NB4 (cell line): ENCODE measurements at regions not wholly inside any gene's neighbourhood (a gene's known extent, or its start where the extent isn't known, plus 50 kb on each side); places are given as distances from the start of the nearest gene placed in this dataset.

ENCODE experiments used
- DNase-seq: peaks from one replicate; pipeline ENCODE4 v3.0.0; 2010; ENCODE audit warnings: low read depth
- H3K4me3 ChIP-seq: one replicate; pipeline ENCODE4 v1.5.1; 2011; ENCODE audit warnings: mild to moderate bottlenecking, low read depth, low read length, moderate library complexity
- MYC ChIP-seq: IDR thresholded peaks from 2 replicates; pipeline ENCODE4 v1.6.1; 2011; ENCODE audit warnings: low read depth, low read length
- POLR2A ChIP-seq: IDR thresholded peaks from 2 replicates; pipeline ENCODE4 v1.6.1; 2011; ENCODE audit warnings: mild to moderate bottlenecking; ENCODE audit not compliant: insufficient read length; ENCODE audit errors: extremely low read depth
- TF ChIP-seq, protein P1 (sequence below): IDR thresholded peaks from one replicate; pipeline ENCODE4 v1.5.1; 2012; ENCODE audit warnings: low read depth, low read length
- TF ChIP-seq, protein P2 (sequence below): IDR thresholded peaks from 2 replicates; pipeline ENCODE4 v1.6.1; 2011; ENCODE audit warnings: low read depth, low read length

DNA sequence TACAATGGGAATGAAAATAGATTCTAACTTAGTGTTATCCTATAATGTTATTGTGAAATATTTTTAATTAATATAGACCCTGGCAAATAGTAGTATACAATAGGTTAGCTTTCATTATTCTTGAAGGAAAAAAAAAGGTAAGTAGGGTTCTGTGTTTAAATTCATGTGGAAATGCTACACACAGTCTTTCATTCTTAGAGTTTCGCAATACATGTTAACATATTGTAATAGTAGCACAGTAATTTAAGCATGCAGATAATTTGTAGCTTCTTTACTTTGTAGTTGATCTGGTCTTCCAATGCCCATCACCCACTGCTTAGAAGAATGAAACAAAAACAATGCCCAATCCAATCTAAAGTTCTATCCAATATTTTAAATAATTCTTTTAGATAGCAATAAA is 54.8 kb upstream of the MSTN start:
- no peak for TF ChIP-seq POLR2A
- no peak for TF ChIP-seq MYC
- TF ChIP-seq, protein P1, sequence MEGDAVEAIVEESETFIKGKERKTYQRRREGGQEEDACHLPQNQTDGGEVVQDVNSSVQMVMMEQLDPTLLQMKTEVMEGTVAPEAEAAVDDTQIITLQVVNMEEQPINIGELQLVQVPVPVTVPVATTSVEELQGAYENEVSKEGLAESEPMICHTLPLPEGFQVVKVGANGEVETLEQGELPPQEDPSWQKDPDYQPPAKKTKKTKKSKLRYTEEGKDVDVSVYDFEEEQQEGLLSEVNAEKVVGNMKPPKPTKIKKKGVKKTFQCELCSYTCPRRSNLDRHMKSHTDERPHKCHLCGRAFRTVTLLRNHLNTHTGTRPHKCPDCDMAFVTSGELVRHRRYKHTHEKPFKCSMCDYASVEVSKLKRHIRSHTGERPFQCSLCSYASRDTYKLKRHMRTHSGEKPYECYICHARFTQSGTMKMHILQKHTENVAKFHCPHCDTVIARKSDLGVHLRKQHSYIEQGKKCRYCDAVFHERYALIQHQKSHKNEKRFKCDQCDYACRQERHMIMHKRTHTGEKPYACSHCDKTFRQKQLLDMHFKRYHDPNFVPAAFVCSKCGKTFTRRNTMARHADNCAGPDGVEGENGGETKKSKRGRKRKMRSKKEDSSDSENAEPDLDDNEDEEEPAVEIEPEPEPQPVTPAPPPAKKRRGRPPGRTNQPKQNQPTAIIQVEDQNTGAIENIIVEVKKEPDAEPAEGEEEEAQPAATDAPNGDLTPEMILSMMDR: no peak
- no peak for DNase-seq
- H3K4me3 ChIP-seq: no peak overlapping the region

DNA sequence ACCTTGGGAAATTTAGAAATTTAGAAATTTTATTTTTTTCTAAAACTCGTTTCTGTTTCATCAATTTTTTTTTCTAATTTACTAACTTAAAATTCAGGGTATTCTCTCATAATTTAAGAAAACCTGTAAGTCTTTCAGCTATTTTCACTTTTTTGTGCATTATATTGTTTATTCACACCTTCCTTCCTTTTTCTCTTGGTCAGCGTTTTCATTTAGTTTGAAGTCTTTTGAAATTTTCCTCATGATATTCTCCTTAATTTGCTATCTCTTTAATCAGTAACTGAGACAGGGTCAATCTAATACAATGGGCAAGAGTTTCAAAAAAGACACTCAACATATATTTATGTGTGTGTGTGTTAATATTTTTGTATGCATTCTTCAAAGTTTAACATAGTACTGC is 50.5 kb upstream of the MSTN start:
- TF ChIP-seq, protein P1: no peak
- TF ChIP-seq POLR2A (no peak), MYC (no peak)
- TF ChIP-seq, protein P2, sequence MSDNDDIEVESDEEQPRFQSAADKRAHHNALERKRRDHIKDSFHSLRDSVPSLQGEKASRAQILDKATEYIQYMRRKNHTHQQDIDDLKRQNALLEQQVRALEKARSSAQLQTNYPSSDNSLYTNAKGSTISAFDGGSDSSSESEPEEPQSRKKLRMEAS: no peak
- no peak overlapping the region for H3K4me3 ChIP-seq
- DNase-seq: no peak
